Suprapubic skin (tissue), 4 donors: ENCODE measurements at regions not wholly inside any gene's neighbourhood (a gene's known extent, or its start where the extent isn't known, plus 50 kb on each side); places are given as distances from the start of the nearest gene placed in this dataset.

ENCODE experiments used
- EP300 ChIP-seq: sonication (generic); formaldehyde crosslinking; IDR thresholded peaks from one replicate; pipeline ENCODE4 v1.6.1; 2017; ENCODE audit warnings: antibody characterized with exemption
- POLR2AphosphoS5 ChIP-seq, 3 donors: sonication (generic); formaldehyde crosslinking; IDR thresholded peaks; one replicate each; pipeline ENCODE4 v1.6.1; 2017; ENCODE audit warnings: antibody characterized with exemption in 3 of 3
- TF ChIP-seq, protein P1 (sequence below), 2 donors: fragments of 200-600 bp in 1 of 2; fragments of 450-650 bp in 1 of 2; sonication (generic) in 1 of 2; IDR thresholded peaks; one replicate each; pipeline ENCODE4 v1.5.1; 2016 to 2019; ENCODE audit warnings: antibody characterized with exemption in 2 of 2, mild to moderate bottlenecking in 1 of 2, moderate library complexity in 1 of 2

- TF ChIP-seq POLR2AphosphoS5 (IDR thresholded peaks at IDR 0.05) (no peak), EP300 (no peak)
- TF ChIP-seq, protein P1, sequence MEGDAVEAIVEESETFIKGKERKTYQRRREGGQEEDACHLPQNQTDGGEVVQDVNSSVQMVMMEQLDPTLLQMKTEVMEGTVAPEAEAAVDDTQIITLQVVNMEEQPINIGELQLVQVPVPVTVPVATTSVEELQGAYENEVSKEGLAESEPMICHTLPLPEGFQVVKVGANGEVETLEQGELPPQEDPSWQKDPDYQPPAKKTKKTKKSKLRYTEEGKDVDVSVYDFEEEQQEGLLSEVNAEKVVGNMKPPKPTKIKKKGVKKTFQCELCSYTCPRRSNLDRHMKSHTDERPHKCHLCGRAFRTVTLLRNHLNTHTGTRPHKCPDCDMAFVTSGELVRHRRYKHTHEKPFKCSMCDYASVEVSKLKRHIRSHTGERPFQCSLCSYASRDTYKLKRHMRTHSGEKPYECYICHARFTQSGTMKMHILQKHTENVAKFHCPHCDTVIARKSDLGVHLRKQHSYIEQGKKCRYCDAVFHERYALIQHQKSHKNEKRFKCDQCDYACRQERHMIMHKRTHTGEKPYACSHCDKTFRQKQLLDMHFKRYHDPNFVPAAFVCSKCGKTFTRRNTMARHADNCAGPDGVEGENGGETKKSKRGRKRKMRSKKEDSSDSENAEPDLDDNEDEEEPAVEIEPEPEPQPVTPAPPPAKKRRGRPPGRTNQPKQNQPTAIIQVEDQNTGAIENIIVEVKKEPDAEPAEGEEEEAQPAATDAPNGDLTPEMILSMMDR (IDR thresholded peaks at IDR 0.05), result no peak
Observed at GRCh38 chrX:30981968-30982367, 89.9 kb downstream of the FTHL17 start.
